Tibial artery (tissue), 4 donors: ENCODE measurements at regions not wholly inside any gene's neighbourhood (a gene's known extent, or its start where the extent isn't known, plus 50 kb on each side); places are given as distances from the start of the nearest gene placed in this dataset.

Experiments used
- DNase-seq, 2 donors: peaks; one replicate each; pipeline ENCODE4 v3.0.0-alpha.2; 2019
- H3K27ac ChIP-seq, 2 donors: fragments of 200-600 bp; sonication (generic) in 1 of 2; 1 replicate in 1 of 2; 2 replicates in 1 of 2; pipeline ENCODE4 v1.5.1; 2018 to 2019; ENCODE audit warnings: mild to moderate bottlenecking in 1 of 2
- H3K27me3 ChIP-seq, 2 donors: fragments of 200-600 bp; sonication (generic) in 1 of 2; one replicate each; pipeline versions ENCODE4 v1.5.1 to v1.6.0; 2016 to 2019
- H3K36me3 ChIP-seq, 3 donors: fragments of 200-600 bp; sonication (generic) in 2 of 3; one replicate each; pipeline ENCODE4 v1.5.1; 2016 to 2019; ENCODE audit warnings: mild to moderate bottlenecking in 2 of 3
- H3K4me1 ChIP-seq, 4 donors: fragments of 200-600 bp; sonication (generic) in 2 of 4; 1 replicate in 3 of 4; 2 replicates in 1 of 4; pipeline ENCODE4 v1.5.1; 2016 to 2019
- H3K4me3 ChIP-seq, 2 donors: fragments of 200-600 bp; sonication (generic) in 1 of 2; 1 replicate in 1 of 2; 2 replicates in 1 of 2; pipeline ENCODE4 v1.5.1; 2018 to 2019; ENCODE audit warnings: mild to moderate bottlenecking in 2 of 2
- H3K9me3 ChIP-seq, 3 donors: fragments of 200-600 bp; sonication (generic) in 1 of 3; one replicate each; pipeline ENCODE4 v1.5.1; 2016 to 2019
- intact Hi-C: fragments of 100-400 bp; cut with DNase I; formaldehyde crosslinking; loops from one replicate; pipeline ENCODE4 v1.15.0; 2023; ENCODE audit warnings: low total_unique reads
- TF ChIP-seq, protein P1 (sequence below), 2 experiments: fragments of 200-600 bp in 1 of 2; fragments of 450-650 bp in 1 of 2; IDR thresholded peaks; one replicate each; pipeline ENCODE4 v1.5.1; 2017 to 2019; ENCODE audit warnings: antibody characterized with exemption in 2 of 2, mild to moderate bottlenecking in 1 of 2, moderate library complexity in 1 of 2

DNA sequence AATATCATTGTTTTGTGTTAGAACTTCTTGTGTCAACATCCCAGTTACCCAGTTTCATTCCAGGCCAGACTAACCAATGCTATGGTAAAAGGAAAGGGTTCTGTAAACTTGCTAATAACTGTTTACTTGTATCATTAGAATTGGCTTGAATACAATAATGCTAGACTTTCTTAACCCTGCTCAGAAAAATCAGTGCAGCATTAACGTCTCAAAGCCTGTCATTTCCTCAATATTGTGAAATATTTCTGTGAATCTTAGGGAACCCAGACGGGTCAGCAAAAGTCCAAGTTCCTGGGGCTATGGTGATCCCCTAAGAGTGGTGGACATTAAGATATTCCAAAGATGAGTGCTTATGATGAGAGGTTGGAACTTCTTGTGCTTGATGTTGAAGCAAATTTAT is 541.2 kb upstream of the MAGEB18 start:
- Histone ChIP-seq H3K27ac (no peak overlapping the region), H3K27me3 (no peaks in the 10 kb centered on the region), H3K36me3 (no peaks in the 10 kb centered on the region), H3K9me3 (no peaks in the 10 kb centered on the region), H3K4me3 (no peak overlapping the region), H3K4me1 (no peaks in the 10 kb centered on the region)
- intact Hi-C loops: no loop called here
- no peak for DNase-seq
- TF ChIP-seq, protein P1, sequence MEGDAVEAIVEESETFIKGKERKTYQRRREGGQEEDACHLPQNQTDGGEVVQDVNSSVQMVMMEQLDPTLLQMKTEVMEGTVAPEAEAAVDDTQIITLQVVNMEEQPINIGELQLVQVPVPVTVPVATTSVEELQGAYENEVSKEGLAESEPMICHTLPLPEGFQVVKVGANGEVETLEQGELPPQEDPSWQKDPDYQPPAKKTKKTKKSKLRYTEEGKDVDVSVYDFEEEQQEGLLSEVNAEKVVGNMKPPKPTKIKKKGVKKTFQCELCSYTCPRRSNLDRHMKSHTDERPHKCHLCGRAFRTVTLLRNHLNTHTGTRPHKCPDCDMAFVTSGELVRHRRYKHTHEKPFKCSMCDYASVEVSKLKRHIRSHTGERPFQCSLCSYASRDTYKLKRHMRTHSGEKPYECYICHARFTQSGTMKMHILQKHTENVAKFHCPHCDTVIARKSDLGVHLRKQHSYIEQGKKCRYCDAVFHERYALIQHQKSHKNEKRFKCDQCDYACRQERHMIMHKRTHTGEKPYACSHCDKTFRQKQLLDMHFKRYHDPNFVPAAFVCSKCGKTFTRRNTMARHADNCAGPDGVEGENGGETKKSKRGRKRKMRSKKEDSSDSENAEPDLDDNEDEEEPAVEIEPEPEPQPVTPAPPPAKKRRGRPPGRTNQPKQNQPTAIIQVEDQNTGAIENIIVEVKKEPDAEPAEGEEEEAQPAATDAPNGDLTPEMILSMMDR (IDR thresholded peaks at IDR 0.05): no peak

DNA sequence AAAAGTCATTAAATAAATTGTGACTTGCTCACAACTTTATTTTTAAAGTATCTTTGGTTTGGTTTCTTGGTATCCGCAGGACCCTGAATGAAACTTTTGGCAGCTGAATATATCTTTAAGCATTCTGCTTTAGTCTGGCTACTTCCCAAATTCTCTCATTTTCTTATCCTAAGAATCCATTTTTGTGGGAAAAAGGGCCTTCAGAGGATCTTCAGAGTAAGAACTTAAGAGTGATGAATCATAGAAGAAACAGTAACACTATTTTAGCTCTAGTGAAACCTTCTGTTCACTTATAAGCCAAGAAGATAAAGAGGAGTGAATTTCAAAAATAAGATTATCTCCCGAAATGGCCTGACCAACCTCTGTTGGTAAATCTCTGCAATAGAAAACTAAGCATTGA is 540.6 kb upstream of the MAGEB18 start:
- intact Hi-C loops: no loop called here
- no peaks in the 10 kb centered on the region for H3K27me3 ChIP-seq
- no peaks in the 10 kb centered on the region for H3K4me1 ChIP-seq
- no peak for DNase-seq
- H3K36me3 ChIP-seq: no peaks in the 10 kb centered on the region
- no peak overlapping the region for H3K27ac ChIP-seq
- H3K9me3 ChIP-seq: no peaks in the 10 kb centered on the region
- H3K4me3 ChIP-seq: no peak overlapping the region
- TF ChIP-seq, protein P1 (IDR thresholded peaks at IDR 0.05): no peak

DNA sequence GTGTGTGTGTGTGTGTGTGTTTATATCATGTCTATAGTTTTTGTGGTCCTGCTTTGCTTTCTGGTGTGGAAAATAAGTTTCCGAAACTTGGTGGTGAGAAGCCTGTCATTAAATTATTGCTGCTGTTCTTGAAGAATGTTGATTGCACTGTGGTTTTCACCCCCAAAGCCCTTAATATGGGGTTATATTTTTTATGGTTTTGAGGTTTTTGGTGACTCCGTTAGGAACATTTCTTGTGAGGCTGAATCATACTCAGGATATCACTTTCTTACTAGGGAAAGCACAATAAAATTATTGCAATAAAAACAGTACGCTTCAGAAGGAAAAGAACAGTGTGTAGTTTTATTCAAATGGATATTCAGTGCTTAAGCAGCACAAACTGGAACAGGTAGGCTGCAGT is 539.1 kb upstream of the MAGEB18 start:
- TF ChIP-seq, protein P1 (IDR thresholded peaks at IDR 0.05): no peak

DNA sequence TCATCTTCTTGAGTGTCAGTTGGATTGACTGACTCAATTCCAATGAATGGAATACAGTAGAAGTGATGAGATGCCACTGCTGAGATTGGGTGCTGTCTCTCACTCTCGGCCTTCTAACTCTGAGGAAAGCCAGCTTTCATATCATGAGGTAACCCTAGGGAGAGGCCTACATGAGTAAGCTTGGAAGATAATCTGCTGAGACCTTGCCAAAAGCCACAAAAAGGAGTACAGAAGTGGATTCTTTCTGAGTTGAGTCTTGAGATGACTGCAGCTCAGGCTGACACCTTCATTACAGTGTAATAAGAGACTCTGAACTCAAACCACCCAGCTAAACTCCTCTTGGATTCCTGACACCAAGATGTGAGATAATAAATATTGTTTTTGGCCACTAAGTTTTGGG is 537.4 kb upstream of the MAGEB18 start:
- H3K27me3 ChIP-seq: no peaks in the 10 kb centered on the region
- intact Hi-C loops: no loop called here
- TF ChIP-seq, protein P1 (IDR thresholded peaks at IDR 0.05): no peak
- H3K27ac ChIP-seq: no peak overlapping the region
- no peaks in the 10 kb centered on the region for H3K36me3 ChIP-seq
- no peaks in the 10 kb centered on the region for H3K9me3 ChIP-seq
- DNase-seq: no peak
- no peaks in the 10 kb centered on the region for H3K4me1 ChIP-seq
- H3K4me3 ChIP-seq: no peak overlapping the region

More for the DNA sequence above, 539.1 kb upstream of the MAGEB18 start:
- no peak for DNase-seq
- no peaks in the 10 kb centered on the region for H3K36me3 ChIP-seq
- no peaks in the 10 kb centered on the region for H3K9me3 ChIP-seq
- intact Hi-C loops: no loop called here
- no peak overlapping the region for H3K27ac ChIP-seq
- no peaks in the 10 kb centered on the region for H3K27me3 ChIP-seq
- H3K4me1 ChIP-seq: no peaks in the 10 kb centered on the region
- no peak overlapping the region for H3K4me3 ChIP-seq

DNA sequence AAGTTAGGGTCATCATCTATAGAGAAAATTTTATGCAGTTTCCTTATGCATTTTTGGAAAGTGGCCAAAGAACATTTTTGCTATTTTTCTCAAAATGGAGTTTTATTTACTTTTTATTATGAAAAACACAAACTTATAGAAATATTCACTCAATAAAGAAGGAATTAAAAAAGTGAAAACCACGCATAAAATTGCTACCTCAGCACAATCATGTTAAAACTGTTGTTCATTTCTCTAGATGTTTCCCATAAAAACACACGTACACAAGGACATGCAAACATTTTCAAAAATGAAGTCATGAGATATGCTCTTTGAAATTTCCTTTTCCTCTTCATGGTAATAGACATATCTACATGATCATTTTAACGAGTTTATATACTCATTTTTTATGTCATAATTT is 536.8 kb upstream of the MAGEB18 start:
- Histone ChIP-seq H3K4me3 (no peak overlapping the region), H3K36me3 (no peaks in the 10 kb centered on the region), H3K27ac (no peak overlapping the region), H3K27me3 (no peaks in the 10 kb centered on the region), H3K9me3 (no peaks in the 10 kb centered on the region), H3K4me1 (no peaks in the 10 kb centered on the region)
- no peak for DNase-seq
- intact Hi-C loops: no loop called here
- TF ChIP-seq, protein P1 (IDR thresholded peaks at IDR 0.05): no peak

DNA sequence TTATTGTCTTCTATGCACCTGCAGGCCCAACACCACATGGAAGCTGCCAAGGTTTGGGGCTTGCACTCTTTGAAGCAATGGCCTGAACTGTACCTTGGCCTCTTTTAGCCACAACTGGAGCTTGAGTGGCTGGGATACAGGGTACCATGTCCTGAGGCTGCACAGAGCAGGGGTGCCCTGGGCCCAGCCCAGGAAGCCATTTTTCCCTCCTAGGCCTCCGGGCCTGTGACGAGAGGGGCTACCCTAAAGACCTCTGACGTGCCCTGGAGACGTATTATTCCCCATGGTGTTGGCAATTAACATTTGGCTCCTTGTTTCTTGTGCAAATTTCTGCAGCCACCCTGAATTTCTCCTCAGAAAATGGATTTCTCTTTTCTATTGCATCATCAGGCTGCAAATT is 519.9 kb upstream of the MAGEB18 start:
- no peaks in the 10 kb centered on the region for H3K4me1 ChIP-seq
- no peak overlapping the region for H3K27ac ChIP-seq
- intact Hi-C loops: no loop called here
- no peak for DNase-seq
- TF ChIP-seq, protein P1 (IDR thresholded peaks at IDR 0.05): no peak
- H3K4me3 ChIP-seq: no peak overlapping the region
- H3K36me3 ChIP-seq: no peaks in the 10 kb centered on the region
- no peaks in the 10 kb centered on the region for H3K27me3 ChIP-seq
- no peaks in the 10 kb centered on the region for H3K9me3 ChIP-seq
